NCI-H2107 (cell line): ENCODE measurements at regions not wholly inside any gene's neighbourhood (a gene's known extent, or its start where the extent isn't known, plus 50 kb on each side); places are given as distances from the start of the nearest gene placed in this dataset.
A peak's percentile ranks its signal among the peaks of the same experiment; 100 is the strongest.

Experiments
- DNase-seq: peaks from one replicate; lab custom pipeline; 2025; lab: John Stamatoyannopoulos, UW

GRCh38 chr5:153130296-153130695 lies 360.2 kb upstream of the GRIA1 start:
- no peak for DNase-seq

- no peak for DNase-seq
These were observed 355.1 kb upstream of the GRIA1 start for GRCh38 chr5:153135411-153135810.

GRCh38 chr5:153136910-153137614 lies 353.4 kb upstream of the GRIA1 start:
- no peak for DNase-seq

- DNase-seq: peak; percentile 12
These were observed 342.4 kb upstream of the GRIA1 start for GRCh38 chr5:153147891-153148623.

- DNase-seq: no peak
These were observed 341.9 kb upstream of the GRIA1 start for GRCh38 chr5:153148624-153148976.

- no peak for DNase-seq
These were observed 338.9 kb upstream of the GRIA1 start for GRCh38 chr5:153151558-153151957.

GRCh38 chr5:153153086-153153485 lies 337.4 kb upstream of the GRIA1 start:
- DNase-seq: no peak

- DNase-seq: no peak
These were observed 333.3 kb upstream of the GRIA1 start for GRCh38 chr5:153157156-153157555.

GRCh38 chr5:153158608-153159007 lies 331.9 kb upstream of the GRIA1 start:
- DNase-seq: no peak

GRCh38 chr5:153159616-153160015 lies 330.9 kb upstream of the GRIA1 start:
- DNase-seq: no peak

GRCh38 chr5:153168241-153168640 lies 322.2 kb upstream of the GRIA1 start:
- DNase-seq: no peak

GRCh38 chr5:153187503-153187902 lies 303.0 kb upstream of the GRIA1 start:
- DNase-seq: no peak

- DNase-seq: no peak
These were observed 284.1 kb upstream of the GRIA1 start for GRCh38 chr5:153206361-153206760.

GRCh38 chr5:153209016-153209415 lies 281.5 kb upstream of the GRIA1 start:
- DNase-seq: no peak

- DNase-seq: no peak
These were observed 280.8 kb upstream of the GRIA1 start for GRCh38 chr5:153209687-153210086.

- DNase-seq: no peak
These were observed 279.4 kb upstream of the GRIA1 start for GRCh38 chr5:153211076-153211475.

GRCh38 chr5:153212471-153212870 lies 278.0 kb upstream of the GRIA1 start:
- DNase-seq: no peak

GRCh38 chr5:153222936-153223335 lies 267.5 kb upstream of the GRIA1 start:
- DNase-seq: no peak

- no peak for DNase-seq
These were observed 267.1 kb upstream of the GRIA1 start for GRCh38 chr5:153223376-153223775.

GRCh38 chr5:153224651-153225050 lies 265.8 kb upstream of the GRIA1 start:
- no peak for DNase-seq

- no peak for DNase-seq
These were observed 256.5 kb upstream of the GRIA1 start for GRCh38 chr5:153233933-153234332.

GRCh38 chr5:153236319-153236718 lies 254.2 kb upstream of the GRIA1 start:
- DNase-seq: no peak

GRCh38 chr5:153237671-153238332 lies 252.7 kb upstream of the GRIA1 start:
- no peak for DNase-seq
